Endothelial cell of umbilical vein (primary cell): ENCODE measurements at regions not wholly inside any gene's neighbourhood (a gene's known extent, or its start where the extent isn't known, plus 50 kb on each side); places are given as distances from the start of the nearest gene placed in this dataset.

Source experiments
- BruUV-seq: library from RNA; stranded (reverse); fragments of 400-500 nt; replicated peaks from 2 replicates; lab custom pipeline; 2021; lab: Mats Ljungman, UMichigan
- CTCF ChIA-PET: fragments of 300-600, 350-600 bp; sonication (Branson Sonifier 250); formaldehyde crosslinking; loops from one replicate; lab custom pipeline; 2021; ENCODE audit warnings: antibody characterized with exemption, inconsistent platforms; lab: Charles Lee
- POLR2A ChIA-PET: fragments of 300-600, 350-600 bp; sonication (Branson Sonifier 250); formaldehyde crosslinking; loops from one replicate; lab custom pipeline; 2021; ENCODE audit warnings: antibody characterized with exemption, inconsistent platforms; lab: Charles Lee
- DNase-seq: peaks from one replicate; pipeline ENCODE4 v3.0.0-alpha.2; 2011; ENCODE audit warnings: low read depth, low spot score
- FAIRE-seq: peaks from 2 replicates; lab custom pipeline; 2011; peaks lifted over from hg19 to GRCh38; lab: Jason Lieb, UNC
- H2AFZ ChIP-seq: 2 replicates; pipeline ENCODE4 v1.6.0; 2012; ENCODE audit warnings: low read depth, low read length, control low read depth, inconsistent platforms
- H3K27ac ChIP-seq: 2 replicates; pipeline ENCODE4 v1.5.1; 2011; ENCODE audit warnings: low read depth, mild to moderate bottlenecking, control low read depth, low read length, moderate library complexity; ENCODE audit not compliant: insufficient read depth
- H3K27me3 ChIP-seq, 2 experiments: 2 replicates each; pipeline versions ENCODE4 v1.6.0 to v1.6.1; 2011; ENCODE audit warnings: low read length in 2 of 2, mixed read lengths in 1 of 2; ENCODE audit not compliant: control insufficient read depth in 2 of 2, insufficient read depth in 2 of 2
- H3K36me3 ChIP-seq, 2 experiments: 2 replicates in 1 of 2; 3 replicates in 1 of 2; pipeline ENCODE4 v1.5.1; 2011; ENCODE audit warnings: low read length in 2 of 2, mild to moderate bottlenecking in 1 of 2, moderate library complexity in 1 of 2; ENCODE audit not compliant: control insufficient read depth in 2 of 2, insufficient read depth in 2 of 2; ENCODE audit errors: extremely low read depth in 1 of 2
- H3K4me1 ChIP-seq: 3 replicates; pipeline ENCODE4 v1.5.1; 2011; ENCODE audit warnings: mild to moderate bottlenecking, low read length; ENCODE audit not compliant: control insufficient read depth, insufficient read depth; ENCODE audit errors: extremely low read depth
- H3K4me2 ChIP-seq: 2 replicates; pipeline ENCODE4 v1.6.1; 2011; ENCODE audit warnings: low read length, control low read depth, mixed read lengths; ENCODE audit not compliant: insufficient read depth
- H3K4me3 ChIP-seq, 3 experiments: fragments of 200-600 bp in 1 of 3; sonication (generic), shearing (Covaris generic) in 1 of 3; replicated peaks in 1 of 3; 2 replicates each; pipeline ENCODE4 v1.5.1; 2011 to 2016; ENCODE audit warnings: control low read depth in 3 of 3, low read length in 3 of 3, mild to moderate bottlenecking in 2 of 3, inconsistent platforms in 1 of 3, low read depth in 1 of 3, moderate library complexity in 1 of 3; ENCODE audit not compliant: insufficient read depth in 1 of 3
- H3K79me2 ChIP-seq: 2 replicates; pipeline ENCODE4 v1.6.0; 2012; ENCODE audit warnings: low read length, inconsistent platforms; ENCODE audit not compliant: control insufficient read depth, insufficient read depth
- H3K9ac ChIP-seq: replicated peaks from 2 replicates; pipeline ENCODE3; 2011; ENCODE audit warnings: low read length, control low read depth; ENCODE audit not compliant: insufficient read depth; ENCODE audit errors: extremely low read depth
- H3K9me1 ChIP-seq: replicated peaks from 3 replicates; pipeline ENCODE4 v1.6.0; 2011; ENCODE audit warnings: mild to moderate bottlenecking, low read length; ENCODE audit not compliant: control insufficient read depth, insufficient read depth; ENCODE audit errors: extremely low read depth
- H3K9me3 ChIP-seq: replicated peaks from 2 replicates; pipeline ENCODE4 v1.5.1; 2012; ENCODE audit warnings: low read length, inconsistent platforms; ENCODE audit not compliant: control insufficient read depth, insufficient read depth
- H4K20me1 ChIP-seq: replicated peaks from 2 replicates; pipeline ENCODE3; 2011; ENCODE audit warnings: mild to moderate bottlenecking, low read length; ENCODE audit not compliant: control insufficient read depth, insufficient read depth; ENCODE audit errors: extremely low read depth
- CTCF ChIP-seq, 2 donors: IDR thresholded peaks; 1 replicate in 1 of 2; 2 replicates in 1 of 2; pipeline ENCODE4 v1.5.1; 2011; ENCODE audit warnings: low read length in 2 of 2, mild to moderate bottlenecking in 2 of 2, moderate library complexity in 2 of 2, control low read depth in 1 of 2, inconsistent platforms in 1 of 2, low read depth in 1 of 2; ENCODE audit not compliant: insufficient read depth in 1 of 2; ENCODE audit errors: extremely low read depth in 1 of 2
- EZH2 ChIP-seq: IDR thresholded peaks from 2 replicates; pipeline ENCODE4 v1.6.1; 2012; ENCODE audit warnings: borderline replicate concordance, low read depth, mild to moderate bottlenecking, moderate library complexity, low read length, inconsistent platforms; ENCODE audit not compliant: severe bottlenecking
- FOS ChIP-seq: IDR thresholded peaks from 2 replicates; pipeline ENCODE4 v1.6.1; 2011; ENCODE audit warnings: mild to moderate bottlenecking, low read length, moderate library complexity, borderline replicate concordance; ENCODE audit not compliant: insufficient read depth
- GATA2 ChIP-seq: IDR thresholded peaks from 2 replicates; pipeline ENCODE4 v1.7.0; 2011; ENCODE audit warnings: low read depth, mild to moderate bottlenecking, moderate library complexity, mixed read lengths, low read length; ENCODE audit not compliant: insufficient read length, insufficient read depth
- JUN ChIP-seq: IDR thresholded peaks from 2 replicates; pipeline ENCODE4 v1.6.1; 2011; ENCODE audit warnings: borderline replicate concordance, low read depth; ENCODE audit not compliant: insufficient read length, insufficient read depth
- MAX ChIP-seq: IDR thresholded peaks from 2 replicates; pipeline ENCODE4 v1.6.1; 2011; ENCODE audit not compliant: insufficient read depth, insufficient read length
- MYC ChIP-seq: IDR thresholded peaks from one replicate; pipeline ENCODE4 v1.6.1; 2011; ENCODE audit warnings: mild to moderate bottlenecking, low read depth, low read length
- POLR2A ChIP-seq: IDR thresholded peaks from 2 replicates; pipeline ENCODE4 v1.6.1; 2012; ENCODE audit warnings: low read depth, mild to moderate bottlenecking, control low read depth, low read length
- POLR2AphosphoS5 ChIP-seq: IDR thresholded peaks from 2 replicates; pipeline ENCODE4 v1.6.1; 2012; ENCODE audit warnings: low read depth, mild to moderate bottlenecking, control low read depth, low read length, moderate library complexity; ENCODE audit not compliant: insufficient read depth
- dilution Hi-C: fragments of 300-500 bp; cut with MboI; formaldehyde crosslinking; loops from one replicate; pipeline ENCODE4 v1.15.0; 2019; ENCODE audit warnings: low sequenced_read_pairs; ENCODE audit not compliant: extremely low pct_ligation_motif_present
- intact Hi-C: fragments of 100-400 bp; cut with micrococcal nuclease; formaldehyde crosslinking; loops from one replicate; pipeline ENCODE4 v1.10.0; 2022

GRCh38 chr17:34757611-34758010 lies 178.2 kb downstream of the TMEM132E start:
- H3K79me2 ChIP-seq: no peaks in the 10 kb centered on the region

More at GRCh38 chr17:34757611-34758010, 178.2 kb downstream of the TMEM132E start:
- Histone ChIP-seq H3K4me3 (no peak overlapping the region), H3K9me3 (no peaks in the 10 kb centered on the region), H3K27ac (no peak overlapping the region), H3K9me1 (no peaks in the 10 kb centered on the region), H4K20me1 (no peaks in the 10 kb centered on the region), H3K4me2 (no peak overlapping the region), H3K4me1 (no peaks in the 10 kb centered on the region), H3K36me3 (no peaks in the 10 kb centered on the region), H2AFZ (no peak overlapping the region), H3K27me3 (no peaks in the 10 kb centered on the region), H3K9ac (no peak overlapping the region)
- FAIRE-seq (no peak), DNase-seq (no peak)
- TF ChIP-seq EZH2: no peak
- TF ChIP-seq MAX: no peak
- TF ChIP-seq MYC: no peak
- no peak for TF ChIP-seq CTCF (IDR thresholded peaks at IDR 0.05; ENCODE audit: extremely low read depth in 1 of 2, insufficient read depth in 1 of 2, low read depth in 1 of 2, low read length in 2 of 2)
- TF ChIP-seq POLR2AphosphoS5: no peak
- no peak for TF ChIP-seq GATA2
- no peak for TF ChIP-seq FOS
- TF ChIP-seq POLR2A: no peak
- no peak for TF ChIP-seq JUN
- BruUV-seq: no TSS peak
- ChIA-PET CTCF (no interaction called here), POLR2A (no interaction called here)
- dilution Hi-C loops: no loop called here
- intact Hi-C loops: no loop called here
